Astrocyte (in vitro differentiated cells and primary cell): ENCODE measurements at regions not wholly inside any gene's neighbourhood (a gene's known extent, or its start where the extent isn't known, plus 50 kb on each side); places are given as distances from the start of the nearest gene placed in this dataset.

Experiments used
- CTCF ChIP-seq: IDR thresholded peaks from 2 replicates; pipeline ENCODE4 v1.5.1; 2011; ENCODE audit warnings: low read depth, mild to moderate bottlenecking, inconsistent platforms, low read length, moderate library complexity; ENCODE audit not compliant: insufficient read depth
- EZH2 ChIP-seq: IDR thresholded peaks from 2 replicates; pipeline ENCODE4 v1.6.1; 2012; ENCODE audit warnings: mild to moderate bottlenecking, low read length, inconsistent platforms; ENCODE audit not compliant: insufficient read depth

GRCh38 chr2:158918452-158918851 lies 50.0 kb upstream of the TANC1 start:
- TF ChIP-seq EZH2 (no peak), CTCF (no peak)
